ENCODE measurements at regions not wholly inside any gene's neighbourhood (a gene's known extent, or its start where the extent isn't known, plus 50 kb on each side); places are given as distances from the start of the nearest gene placed in this dataset.

DNA sequence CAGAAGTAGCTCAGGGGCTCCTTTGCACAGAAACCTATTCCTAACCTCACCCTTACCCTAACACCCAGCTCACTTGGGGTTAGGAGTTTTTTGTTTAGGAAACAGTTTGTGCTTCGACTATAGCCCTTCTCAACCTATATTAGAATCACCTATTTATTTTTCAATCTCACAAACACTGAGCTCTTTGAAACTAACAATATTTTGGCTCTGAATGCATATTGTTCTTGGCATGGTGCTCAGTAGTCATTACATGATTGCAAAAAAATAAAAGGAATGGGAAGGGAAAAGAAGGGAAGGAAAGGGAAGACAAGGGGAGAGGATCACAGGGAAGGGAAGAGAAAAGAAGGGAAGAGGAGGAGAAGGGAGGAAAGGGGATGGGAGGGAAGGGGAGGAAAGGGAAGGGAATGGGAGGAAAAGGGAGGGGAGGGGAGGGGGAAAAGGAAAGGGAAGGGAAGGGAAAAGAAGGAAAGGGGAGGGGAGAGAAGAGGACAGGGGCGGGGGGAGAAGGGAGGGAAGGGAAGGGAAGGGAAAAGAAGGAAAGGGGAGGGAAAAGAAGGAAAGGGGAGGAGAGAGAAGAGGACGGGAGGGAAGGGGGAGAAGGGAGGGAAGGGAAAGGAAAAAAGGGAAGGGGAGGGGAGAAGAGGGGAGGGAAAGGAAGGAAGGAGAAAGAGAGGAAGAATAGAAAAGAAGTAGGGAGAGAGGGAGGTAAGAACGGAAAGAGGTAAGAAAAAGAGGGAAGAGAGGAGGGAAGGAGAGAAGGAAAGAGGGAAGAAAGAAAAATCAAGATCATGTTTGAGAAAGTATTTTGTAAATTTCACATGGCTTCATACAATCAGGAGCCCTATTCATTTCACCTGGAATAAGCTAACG, 484.1 kb upstream of the NFIA start:
- in situ Hi-C loops (cut with MboI; ENCODE audit: low sequenced_read_pairs): no loop called here
- H3K4me3 ChIP-seq: no peak overlapping the region
- no peaks in the 10 kb centered on the region for H3K36me3 ChIP-seq (replicated peaks)
- DNase-seq (ENCODE audit: low spot score in 2 of 2): no peak
- H3K4me1 ChIP-seq: no peaks in the 10 kb centered on the region
- H3K27me3 ChIP-seq (ENCODE audit: low read depth): no peaks in the 10 kb centered on the region; the same call in 1 of the 2 replicates
- H3K9me3 ChIP-seq: no peaks in the 10 kb centered on the region

DNA sequence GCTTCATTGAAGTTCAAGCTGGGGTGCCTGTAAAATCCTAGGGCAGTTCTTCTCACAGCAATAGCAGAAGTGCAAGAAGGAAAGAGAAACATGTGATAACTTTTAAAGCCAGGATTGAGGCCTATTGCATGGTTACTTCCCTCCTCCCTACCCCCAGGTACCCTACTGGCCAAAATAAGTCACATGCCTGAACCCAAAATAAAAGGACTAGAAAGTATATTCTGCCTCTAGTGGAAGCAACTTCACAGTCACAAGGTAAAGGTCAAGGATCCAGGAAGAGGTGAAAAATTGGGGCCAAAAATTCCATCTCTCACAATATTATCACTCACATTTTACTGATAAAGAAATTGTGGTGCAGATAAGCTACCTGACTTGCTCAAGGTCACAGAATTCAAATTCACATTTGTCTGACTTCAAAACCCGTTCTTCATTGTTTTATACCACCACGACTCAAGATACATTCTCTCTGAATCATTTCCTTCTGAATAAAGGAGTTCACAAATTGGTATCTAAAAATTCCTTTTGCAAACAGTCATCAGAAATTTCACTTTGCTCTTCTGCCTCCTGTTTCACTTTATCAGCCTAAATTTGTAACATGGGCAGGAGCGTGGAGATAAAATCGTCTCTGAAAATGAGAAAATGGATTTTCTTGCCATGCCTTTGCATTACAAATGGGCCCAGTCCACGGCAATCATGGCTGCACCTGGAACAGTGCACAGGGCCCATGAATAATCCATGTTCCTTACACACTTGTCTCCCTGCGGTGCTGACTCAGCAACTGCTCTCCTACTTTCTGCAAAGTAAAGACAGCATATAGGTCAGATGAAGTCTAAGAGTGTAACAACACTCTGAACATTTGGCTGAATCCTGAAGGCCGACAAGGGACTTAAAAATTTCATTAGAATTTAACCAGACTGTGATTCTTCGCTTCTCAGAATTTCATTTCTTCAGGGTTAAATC, 485.3 kb upstream of the NFIA start:
- Histone ChIP-seq H3K27me3 (ENCODE audit: low read depth) (no peaks in the 10 kb centered on the region; the same call in 1 of the 2 replicates), H3K9me3 (no peaks in the 10 kb centered on the region), H3K4me3 (no peak overlapping the region), H3K36me3 (replicated peaks) (no peaks in the 10 kb centered on the region), H3K4me1 (no peaks in the 10 kb centered on the region)
- in situ Hi-C loops (cut with MboI; ENCODE audit: low sequenced_read_pairs): no loop called here
- DNase-seq (ENCODE audit: low spot score in 2 of 2): no peak

DNA sequence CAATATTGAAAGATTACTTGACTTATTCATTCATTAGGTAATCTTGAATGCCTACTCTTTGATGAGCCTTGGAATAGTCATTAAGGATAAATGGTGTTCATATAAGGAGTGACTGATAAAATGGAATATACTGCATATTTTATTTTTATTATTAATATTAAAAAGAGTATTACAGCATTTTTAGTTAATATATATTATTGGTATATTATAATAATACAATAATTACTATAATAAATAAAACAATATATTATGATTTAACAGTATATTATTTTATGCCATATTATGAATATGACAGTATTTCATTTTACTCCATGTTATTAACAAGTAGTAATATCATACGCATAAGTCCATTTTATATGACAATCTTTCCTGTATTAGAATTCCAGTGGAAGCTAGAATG, 490.8 kb upstream of the NFIA start:
- Histone ChIP-seq H3K36me3 (replicated peaks) (no peaks in the 10 kb centered on the region), H3K27me3 (ENCODE audit: low read depth) (no peaks in the 10 kb centered on the region), H3K9me3 (no peaks in the 10 kb centered on the region), H3K4me3 (no peak overlapping the region), H3K4me1 (no peaks in the 10 kb centered on the region)
- in situ Hi-C loops (cut with MboI; ENCODE audit: low sequenced_read_pairs): no loop called here
- no peak for DNase-seq (ENCODE audit: low spot score in 2 of 2)

DNA sequence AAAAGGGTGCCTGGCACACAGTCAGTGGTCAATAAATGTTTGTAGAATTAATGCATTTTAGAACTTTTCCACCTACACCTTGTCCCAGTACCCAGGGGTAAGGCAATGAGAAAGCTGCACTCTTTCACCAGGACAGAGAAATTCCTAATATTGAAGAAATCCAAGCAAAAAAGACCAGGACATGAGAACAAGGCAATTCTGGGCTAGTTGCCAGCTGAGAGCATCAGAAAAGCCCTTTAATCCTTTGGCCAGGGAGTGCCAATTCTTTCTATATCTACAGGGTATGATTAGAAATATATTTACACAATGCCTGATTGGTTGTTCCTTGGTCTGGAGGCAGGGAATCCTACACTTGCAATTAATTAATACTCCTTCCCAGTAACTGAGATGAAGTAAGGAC, 492.4 kb upstream of the NFIA start:
- no peak overlapping the region for H3K4me3 ChIP-seq
- in situ Hi-C loops (cut with MboI; ENCODE audit: low sequenced_read_pairs): no loop called here
- no peak for DNase-seq (ENCODE audit: low spot score in 2 of 2)
- H3K9me3 ChIP-seq: no peaks in the 10 kb centered on the region
- no peaks in the 10 kb centered on the region for H3K27me3 ChIP-seq (ENCODE audit: low read depth)
- H3K36me3 ChIP-seq (replicated peaks): no peaks in the 10 kb centered on the region
- H3K4me1 ChIP-seq: no peaks in the 10 kb centered on the region

DNA sequence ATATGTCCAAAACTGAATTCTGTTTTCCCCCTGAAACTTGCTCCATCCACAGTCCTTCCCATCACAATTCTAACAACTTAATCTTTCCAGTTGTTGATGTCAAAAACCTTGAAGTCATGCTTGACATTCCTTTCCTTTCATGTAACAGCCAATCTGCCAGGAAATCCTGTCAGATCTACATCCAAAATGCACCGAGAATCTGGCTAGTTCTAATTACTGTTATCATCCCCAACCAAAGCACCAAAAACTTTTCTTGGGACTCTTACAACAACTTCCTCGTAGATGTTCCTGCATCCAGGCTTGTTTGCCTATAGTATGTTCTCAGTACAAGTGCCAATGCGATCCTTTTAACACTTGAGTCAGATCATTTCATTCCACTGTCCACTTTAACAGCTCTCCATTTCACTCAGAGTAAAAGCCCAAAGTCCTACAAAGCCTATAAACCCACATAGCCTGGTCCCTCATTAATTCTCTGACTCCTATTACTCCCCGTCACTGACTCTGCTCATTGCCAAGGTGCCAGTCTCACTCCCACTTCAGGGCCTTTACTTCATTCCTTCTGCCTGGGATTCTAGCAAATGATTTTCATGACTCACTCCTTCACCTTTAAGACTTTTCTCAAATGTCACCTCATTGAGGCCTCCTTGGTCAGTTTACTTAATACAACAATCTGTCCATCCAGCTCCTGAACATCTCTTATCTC, 493.2 kb upstream of the NFIA start:
- no peak overlapping the region for H3K4me3 ChIP-seq
- H3K27me3 ChIP-seq (ENCODE audit: low read depth): no peaks in the 10 kb centered on the region
- no peaks in the 10 kb centered on the region for H3K36me3 ChIP-seq (replicated peaks)
- no peaks in the 10 kb centered on the region for H3K4me1 ChIP-seq
- no peaks in the 10 kb centered on the region for H3K9me3 ChIP-seq
- in situ Hi-C loops (cut with MboI; ENCODE audit: low sequenced_read_pairs): no loop called here
- no peak for DNase-seq (ENCODE audit: low spot score in 2 of 2)

DNA sequence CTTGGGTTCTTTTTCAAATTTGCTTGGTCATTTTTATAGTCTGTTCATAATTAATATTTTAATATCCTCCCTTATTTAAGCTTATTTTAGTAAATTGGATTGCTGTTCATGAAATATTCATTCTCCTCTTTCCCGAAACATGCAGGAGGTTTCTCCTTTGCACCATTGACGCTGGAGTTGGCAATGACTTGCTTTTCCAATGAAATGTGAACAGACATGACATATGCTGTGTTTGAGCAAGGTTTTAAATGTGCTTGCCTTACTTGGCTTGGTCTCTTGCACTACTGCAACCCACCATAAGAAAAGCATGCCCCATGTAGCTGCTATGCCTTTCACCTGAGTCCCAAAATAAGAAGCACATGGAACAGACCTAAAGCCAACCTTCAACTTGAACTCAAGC, 498.0 kb upstream of the NFIA start:
- Histone ChIP-seq H3K36me3 (replicated peaks) (no peaks in the 10 kb centered on the region), H3K4me3 (no peak overlapping the region), H3K9me3 (no peaks in the 10 kb centered on the region), H3K4me1 (no peaks in the 10 kb centered on the region), H3K27me3 (ENCODE audit: low read depth) (no peaks in the 10 kb centered on the region)
- in situ Hi-C loops (cut with MboI; ENCODE audit: low sequenced_read_pairs): no loop called here
- DNase-seq (ENCODE audit: low spot score in 2 of 2): no peak

DNA sequence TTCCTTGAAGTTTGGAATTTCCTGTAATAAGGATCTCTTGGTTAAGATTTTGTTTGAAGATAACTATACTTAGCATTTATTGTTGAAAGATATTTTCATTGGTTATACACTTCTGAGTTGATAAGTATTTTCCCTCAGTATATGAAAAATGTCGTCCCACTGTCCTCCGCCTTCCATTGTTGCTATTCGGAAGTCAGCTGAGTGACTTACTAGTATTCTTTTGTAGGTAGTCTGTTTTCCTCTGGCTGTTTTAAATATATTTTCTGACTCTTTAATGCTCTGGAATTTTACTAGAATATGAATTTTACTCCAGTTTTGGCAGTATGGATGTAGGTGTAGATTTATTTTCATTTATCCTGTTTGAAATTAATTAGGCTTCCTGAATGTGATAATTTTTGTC, 498.7 kb upstream of the NFIA start:
- in situ Hi-C loops (cut with MboI; ENCODE audit: low sequenced_read_pairs): no loop called here
- H3K4me3 ChIP-seq: no peak overlapping the region
- DNase-seq (ENCODE audit: low spot score in 2 of 2): no peak
- H3K27me3 ChIP-seq (ENCODE audit: low read depth): no peaks in the 10 kb centered on the region
- no peaks in the 10 kb centered on the region for H3K4me1 ChIP-seq
- no peaks in the 10 kb centered on the region for H3K9me3 ChIP-seq
- no peaks in the 10 kb centered on the region for H3K36me3 ChIP-seq (replicated peaks)

DNA sequence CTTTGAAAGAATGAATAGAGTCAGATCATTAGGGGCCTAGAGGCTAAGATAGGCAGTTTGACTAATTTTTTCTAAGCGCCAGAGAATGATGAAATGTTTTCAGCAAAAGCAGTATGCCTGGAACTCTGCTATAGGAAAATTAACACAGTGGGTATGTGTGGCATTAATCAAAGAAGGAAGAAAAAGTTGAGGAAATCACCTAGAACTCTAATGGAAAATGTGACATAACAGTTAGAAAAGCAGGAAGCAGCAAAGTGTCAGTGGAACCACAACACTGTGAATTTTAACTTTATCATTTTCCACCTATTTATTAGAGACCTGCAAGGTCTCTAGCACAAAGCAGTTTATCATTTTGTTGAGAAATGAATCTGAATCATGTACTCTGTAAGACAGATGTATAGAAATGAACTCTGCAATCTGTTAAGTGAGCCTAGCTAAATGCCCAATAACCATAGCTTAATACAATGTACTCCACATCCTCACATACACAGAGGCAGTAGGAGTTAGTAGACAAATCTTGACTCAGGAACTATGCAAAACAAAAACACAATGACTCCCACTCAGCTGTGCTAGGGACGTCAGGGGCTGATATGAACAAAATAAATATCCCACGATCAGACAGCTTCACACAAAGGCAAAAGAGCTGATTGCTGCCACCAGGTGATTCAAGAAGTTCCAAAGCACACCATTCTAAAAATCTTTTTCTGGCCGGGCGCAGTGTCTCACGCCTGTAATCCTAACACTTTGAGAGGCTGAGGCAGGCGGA, 500.7 kb upstream of the NFIA start:
- DNase-seq (ENCODE audit: low spot score in 2 of 2): no peak
- Histone ChIP-seq H3K27me3 (ENCODE audit: low read depth) (no peaks in the 10 kb centered on the region), H3K9me3 (no peaks in the 10 kb centered on the region), H3K36me3 (replicated peaks) (no peaks in the 10 kb centered on the region), H3K4me3 (no peak overlapping the region), H3K4me1 (no peaks in the 10 kb centered on the region)
- in situ Hi-C loops (cut with MboI; ENCODE audit: low sequenced_read_pairs): no loop called here

DNA sequence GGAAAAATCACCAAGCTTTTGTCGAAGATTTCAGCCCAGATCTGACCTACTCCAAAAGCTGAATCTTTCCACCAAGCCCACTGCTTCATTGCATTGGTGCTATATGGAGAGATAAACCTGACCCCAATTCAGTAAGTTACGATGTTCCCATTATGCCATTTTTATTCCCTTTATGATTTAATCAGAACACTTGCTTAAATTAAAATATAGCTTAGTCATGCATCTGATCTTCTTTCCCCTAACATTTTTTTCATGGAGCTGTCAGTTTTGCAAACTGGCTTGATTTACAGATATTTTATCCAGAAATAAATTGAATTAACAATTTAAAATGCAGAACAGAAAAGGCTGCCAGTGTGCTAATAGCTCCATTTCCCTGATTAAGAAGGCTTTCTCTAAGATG, 503.5 kb upstream of the C1orf87 start:
- H3K9me3 ChIP-seq: no peaks in the 10 kb centered on the region
- H3K36me3 ChIP-seq (replicated peaks): no peaks in the 10 kb centered on the region
- DNase-seq (ENCODE audit: low spot score in 2 of 2): no peak
- no peaks in the 10 kb centered on the region for H3K4me1 ChIP-seq
- H3K27me3 ChIP-seq (ENCODE audit: low read depth): no peaks in the 10 kb centered on the region
- in situ Hi-C loops (cut with MboI; ENCODE audit: low sequenced_read_pairs): no loop called here
- H3K4me3 ChIP-seq: no peak overlapping the region

DNA sequence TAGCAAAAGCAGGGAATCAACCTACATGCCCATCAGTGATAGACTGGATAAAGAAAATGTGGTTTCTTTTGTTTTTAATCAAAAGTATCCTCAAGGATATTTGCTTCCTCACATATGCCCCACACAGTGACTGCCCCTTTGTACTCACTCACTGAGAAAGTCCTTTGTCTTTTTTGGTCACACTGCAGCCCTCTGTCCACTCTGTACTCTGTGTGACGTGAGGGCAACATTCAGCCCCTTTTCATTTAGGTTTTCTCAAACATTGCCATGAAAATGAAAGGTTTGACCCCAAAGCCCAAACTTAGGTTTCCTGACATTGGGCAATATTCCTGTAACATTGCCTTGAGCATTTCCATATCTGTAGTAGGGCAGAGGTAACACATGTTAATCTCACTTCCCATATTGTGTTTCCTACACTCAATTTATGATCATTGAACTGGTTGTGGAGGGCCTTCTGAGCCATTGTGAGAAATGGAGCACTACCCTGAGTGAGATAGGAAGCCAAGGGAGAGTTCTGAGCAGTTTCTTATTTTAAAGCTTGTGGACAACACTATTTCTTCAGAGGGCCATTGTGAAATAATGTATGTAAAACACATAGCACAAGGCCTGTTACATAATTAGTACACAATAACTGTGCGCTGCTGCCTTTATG, 501.9 kb upstream of the C1orf87 start:
- Histone ChIP-seq H3K36me3 (replicated peaks) (no peaks in the 10 kb centered on the region), H3K4me3 (no peak overlapping the region), H3K27me3 (ENCODE audit: low read depth) (no peaks in the 10 kb centered on the region), H3K9me3 (no peaks in the 10 kb centered on the region), H3K4me1 (no peaks in the 10 kb centered on the region)
- no peak for DNase-seq (ENCODE audit: low spot score in 2 of 2)
- in situ Hi-C loops (cut with MboI; ENCODE audit: low sequenced_read_pairs): no loop called here

DNA sequence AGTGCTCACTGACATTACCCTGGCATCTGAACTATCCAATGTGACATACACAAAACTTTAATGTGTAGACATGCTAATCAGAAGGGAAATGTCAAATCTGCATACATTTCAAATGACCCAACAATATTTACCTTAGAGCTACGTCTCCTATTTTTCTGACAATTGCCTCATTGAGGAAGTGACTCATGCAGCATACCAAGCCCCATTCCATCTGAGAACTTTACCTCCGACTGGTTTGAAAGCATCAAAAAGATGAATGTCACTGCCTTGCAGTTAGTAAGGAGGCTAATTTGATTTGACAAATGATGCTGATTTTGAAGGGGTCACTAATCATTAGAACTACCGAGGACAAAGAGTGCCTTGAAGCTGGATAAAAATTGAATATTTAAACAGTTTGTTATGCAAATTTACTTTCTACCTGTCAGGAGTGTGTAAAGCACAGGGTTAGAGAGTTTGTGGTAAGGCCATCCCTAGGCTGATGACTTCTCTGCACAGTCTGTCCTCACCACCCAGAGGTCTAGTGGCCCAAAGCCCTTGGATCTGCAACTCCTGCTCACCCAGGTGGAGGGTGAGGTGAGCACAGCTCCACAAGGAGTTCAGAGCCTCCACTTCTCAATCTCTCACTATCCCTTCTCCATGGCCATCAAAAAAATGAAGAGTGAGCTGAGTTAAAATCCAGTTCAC, 500.3 kb upstream of the C1orf87 start:
- no peaks in the 10 kb centered on the region for H3K9me3 ChIP-seq
- H3K4me3 ChIP-seq: no peak overlapping the region
- H3K36me3 ChIP-seq (replicated peaks): no peaks in the 10 kb centered on the region
- in situ Hi-C loops (cut with MboI; ENCODE audit: low sequenced_read_pairs): no loop called here
- no peaks in the 10 kb centered on the region for H3K4me1 ChIP-seq
- no peaks in the 10 kb centered on the region for H3K27me3 ChIP-seq (ENCODE audit: low read depth)
- no peak for DNase-seq (ENCODE audit: low spot score in 2 of 2)

DNA sequence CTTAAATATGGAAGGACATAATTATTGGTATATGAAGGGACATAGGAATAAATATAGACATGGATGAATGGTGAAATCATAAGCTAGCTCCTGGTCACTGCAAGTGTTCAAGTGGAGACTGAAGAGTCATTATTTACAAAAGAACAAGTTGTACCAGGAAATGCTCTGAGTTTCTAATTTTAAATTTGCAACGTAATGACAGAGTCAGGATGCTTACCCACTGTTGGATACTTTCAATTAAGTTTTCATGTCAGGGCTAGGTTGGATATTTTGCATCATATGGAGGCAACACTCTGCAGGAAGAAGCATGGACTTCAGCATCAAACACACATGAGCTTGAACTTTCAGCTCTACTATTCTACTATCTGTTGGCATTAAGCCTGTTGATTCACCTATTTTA, 499.6 kb upstream of the C1orf87 start:
- Histone ChIP-seq H3K4me1 (no peaks in the 10 kb centered on the region), H3K9me3 (no peaks in the 10 kb centered on the region), H3K4me3 (no peak overlapping the region), H3K27me3 (ENCODE audit: low read depth) (no peaks in the 10 kb centered on the region), H3K36me3 (replicated peaks) (no peaks in the 10 kb centered on the region)
- DNase-seq (ENCODE audit: low spot score in 2 of 2): no peak
- in situ Hi-C loops (cut with MboI; ENCODE audit: low sequenced_read_pairs): no loop called here
